H1 (cell line): ENCODE measurements at regions not wholly inside any gene's neighbourhood (a gene's known extent, or its start where the extent isn't known, plus 50 kb on each side); places are given as distances from the start of the nearest gene placed in this dataset.

ENCODE experiments used
- CTCF ChIA-PET: fragments of 300-600 bp; sonication (Branson Sonifier 250); formaldehyde crosslinking; loops from one replicate; lab custom pipeline; 2021; ENCODE audit not compliant: partially characterized antibody; lab: Charles Lee
- POLR2A ChIA-PET: fragments of 300-600 bp; sonication (Branson Sonifier 250); formaldehyde crosslinking; loops from one replicate; lab custom pipeline; 2021; ENCODE audit warnings: inconsistent platforms; ENCODE audit not compliant: partially characterized antibody; lab: Charles Lee
- DNase-seq, 2 experiments: peaks; one replicate each; pipeline versions ENCODE4 v3.0.0 to v3.0.0-alpha.2; 2010 to 2022; ENCODE audit warnings: low spot score in 2 of 2, low read depth in 1 of 2, mixed read lengths in 1 of 2
- FAIRE-seq: peaks from 2 replicates; lab custom pipeline; 2011; peaks lifted over from hg19 to GRCh38; lab: Jason Lieb, UNC
- H2AFZ ChIP-seq: 2 replicates; pipeline ENCODE4 v1.8.1; 2012; ENCODE audit warnings: low read length, inconsistent platforms
- H2AK5ac ChIP-seq: 2 replicates; pipeline ENCODE4 v1.6.1; 2013; ENCODE audit warnings: low read depth, low read length
- H2BK120ac ChIP-seq: replicated peaks from 2 replicates; pipeline ENCODE3; 2013; ENCODE audit warnings: low read depth, low read length, inconsistent platforms
- H2BK12ac ChIP-seq: 2 replicates; pipeline ENCODE4 v1.6.1; 2013; ENCODE audit warnings: low read depth, low read length
- H2BK15ac ChIP-seq: 2 replicates; pipeline ENCODE4 v1.6.1; 2013; ENCODE audit warnings: low read length
- H2BK20ac ChIP-seq: 2 replicates; pipeline ENCODE4 v1.6.1; 2013; ENCODE audit warnings: low read length
- H2BK5ac ChIP-seq: 2 replicates; pipeline ENCODE4 v1.6.1; 2013; ENCODE audit warnings: low read depth, low read length
- H3K14ac ChIP-seq: 2 replicates; pipeline ENCODE4 v1.6.1; 2013; ENCODE audit warnings: inconsistent platforms; ENCODE audit not compliant: insufficient read length
- H3K18ac ChIP-seq: 2 replicates; pipeline ENCODE4 v1.6.1; 2013; ENCODE audit warnings: low read length; ENCODE audit errors: extremely low read depth
- H3K23ac ChIP-seq: 2 replicates; pipeline ENCODE4 v1.6.1; 2013; ENCODE audit warnings: inconsistent platforms; ENCODE audit not compliant: insufficient read length
- H3K23me2 ChIP-seq: 2 replicates; pipeline ENCODE4 v1.6.1; 2013; ENCODE audit warnings: low read depth, low read length
- H3K27ac ChIP-seq: 2 replicates; pipeline ENCODE4 v1.6.1; 2011; ENCODE audit warnings: low read depth, low read length, inconsistent platforms
- H3K27me3 ChIP-seq, 4 experiments: replicated peaks in 1 of 4; 1 replicate in 1 of 4; 2 replicates in 3 of 4; pipeline versions ENCODE4 v1.6.1 to v1.8.1; 2011 to 2013; ENCODE audit warnings: low read length in 3 of 4, mild to moderate bottlenecking in 3 of 4, inconsistent platforms in 2 of 4, mixed read lengths in 2 of 4, moderate library complexity in 1 of 4; ENCODE audit not compliant: control insufficient read depth in 3 of 4, insufficient read depth in 3 of 4; ENCODE audit errors: extremely low read depth in 1 of 4
- H3K36me3 ChIP-seq, 4 experiments: 2 replicates each; pipeline versions ENCODE4 v1.6.1 to v1.8.1; 2011 to 2013; ENCODE audit warnings: mild to moderate bottlenecking in 4 of 4, low read length in 3 of 4, moderate library complexity in 2 of 4, control low read depth in 1 of 4, inconsistent platforms in 1 of 4; ENCODE audit not compliant: insufficient read depth in 4 of 4, control insufficient read depth in 2 of 4
- H3K4ac ChIP-seq: replicated peaks from 2 replicates; pipeline ENCODE3; 2013; ENCODE audit warnings: low read length, low read depth, mixed read lengths, inconsistent platforms; ENCODE audit not compliant: insufficient read length
- H3K4me1 ChIP-seq, 4 experiments: replicated peaks in 1 of 4; 1 replicate in 1 of 4; 2 replicates in 3 of 4; pipeline versions ENCODE4 v1.6.1 to v1.8.1; 2011 to 2013; ENCODE audit warnings: low read length in 3 of 4, inconsistent platforms in 2 of 4, mixed read lengths in 1 of 4; ENCODE audit not compliant: insufficient read depth in 4 of 4, control insufficient read depth in 3 of 4
- H3K4me2 ChIP-seq, 2 experiments: 2 replicates each; pipeline versions ENCODE4 v1.6.1 to v1.8.1; 2011 to 2013; ENCODE audit warnings: low read depth in 2 of 2, low read length in 2 of 2, control low read depth in 1 of 2, inconsistent platforms in 1 of 2, mild to moderate bottlenecking in 1 of 2; ENCODE audit not compliant: insufficient read depth in 1 of 2
- H3K4me3 ChIP-seq, 4 experiments: fragments of 200-600, 300-600 bp in 1 of 4; sonication (generic), shearing (Covaris generic), sonication (Bioruptor Twin) in 1 of 4; 2 replicates each; pipeline versions ENCODE4 v1.5.1 to v1.8.1; 2011 to 2016; ENCODE audit warnings: low read length in 4 of 4, low read depth in 3 of 4, control low read depth in 2 of 4, inconsistent platforms in 2 of 4, mild to moderate bottlenecking in 2 of 4, mixed read lengths in 1 of 4, moderate library complexity in 1 of 4; ENCODE audit not compliant: insufficient read depth in 2 of 4; ENCODE audit errors: extremely low read depth in 1 of 4
- H3K56ac ChIP-seq: replicated peaks from 2 replicates; pipeline ENCODE3; 2013; ENCODE audit warnings: low read depth, mild to moderate bottlenecking, mixed read lengths, low read length, inconsistent platforms; ENCODE audit not compliant: insufficient read length
- H3K79me1 ChIP-seq: 2 replicates; pipeline ENCODE4 v1.6.1; 2013; ENCODE audit warnings: low read depth, low read length, control low read depth
- H3K79me2 ChIP-seq, 2 experiments: 2 replicates each; pipeline versions ENCODE4 v1.6.1 to v1.8.1; 2012 to 2013; ENCODE audit warnings: low read length in 2 of 2, mild to moderate bottlenecking in 2 of 2, inconsistent platforms in 1 of 2; ENCODE audit not compliant: insufficient read depth in 2 of 2, control insufficient read depth in 1 of 2
- H3K9ac ChIP-seq, 4 experiments: replicated peaks in 1 of 4; 1 replicate in 1 of 4; 2 replicates in 3 of 4; pipeline versions ENCODE4 v1.6.1 to v1.8.1; 2011 to 2013; ENCODE audit warnings: low read depth in 3 of 4, low read length in 3 of 4, control low read depth in 2 of 4, mild to moderate bottlenecking in 2 of 4, moderate library complexity in 2 of 4, inconsistent platforms in 1 of 4; ENCODE audit errors: extremely low read depth in 1 of 4
- H3K9me3 ChIP-seq, 2 experiments: 2 replicates each; pipeline versions ENCODE4 v1.6.1 to v1.8.1; 2012 to 2013; ENCODE audit warnings: mild to moderate bottlenecking in 2 of 2, moderate library complexity in 2 of 2, control low read depth in 1 of 2, inconsistent platforms in 1 of 2, low read depth in 1 of 2, low read length in 1 of 2, mixed read lengths in 1 of 2; ENCODE audit not compliant: insufficient read depth in 2 of 2
- H4K20me1 ChIP-seq, 2 experiments: replicated peaks in 1 of 2; 2 replicates each; pipeline versions ENCODE3 to v1.8.1; 2011 to 2013; ENCODE audit warnings: inconsistent platforms in 2 of 2, low read length in 2 of 2, mild to moderate bottlenecking in 1 of 2; ENCODE audit not compliant: insufficient read depth in 2 of 2, control insufficient read depth in 1 of 2
- H4K5ac ChIP-seq: 2 replicates; pipeline ENCODE4 v1.6.1; 2013; ENCODE audit warnings: low read length, low read depth, mixed read lengths, inconsistent platforms; ENCODE audit not compliant: insufficient read length
- H4K8ac ChIP-seq: 2 replicates; pipeline ENCODE4 v1.8.0; 2013; ENCODE audit warnings: mild to moderate bottlenecking, moderate library complexity, low read length, inconsistent platforms; ENCODE audit not compliant: insufficient read depth; ENCODE audit errors: extremely low read depth
- H4K91ac ChIP-seq: replicated peaks from 2 replicates; pipeline ENCODE3; 2013; ENCODE audit warnings: low read length, mixed read lengths, inconsistent platforms; ENCODE audit not compliant: insufficient read length
- CBX8 ChIP-seq: fragments of 300-800, 300-1000 bp; sonication (generic); IDR thresholded peaks from 2 replicates; pipeline ENCODE4 v1.7.1; 2016; ENCODE audit warnings: low read depth, low read length, borderline replicate concordance
- GTF2F1 ChIP-seq: IDR thresholded peaks from 2 replicates; pipeline ENCODE4 v1.6.1; 2012; ENCODE audit warnings: low read depth, low read length, improper control_type of control experiment, borderline replicate concordance
- SIRT6 ChIP-seq: IDR thresholded peaks from one replicate; pipeline ENCODE4 v1.7.1; 2012; ENCODE audit warnings: low read length, inconsistent platforms
- SIX5 ChIP-seq: IDR thresholded peaks from 2 replicates; pipeline ENCODE4 v1.6.1; 2011; ENCODE audit warnings: mild to moderate bottlenecking, low read depth, low read length
- TBP ChIP-seq: IDR thresholded peaks from 2 replicates; pipeline ENCODE4 v1.6.1; 2011; ENCODE audit warnings: low read depth, low read length, improper control_type of control experiment
- WGBS, 2 experiments: shearing (Covaris generic) in 1 of 2; methylation state at CpG; one replicate each; pipeline versions ENCODE4 v1.1.6 to v1.1.7; 2013 to 2015; ENCODE audit warnings: low lambda C conversion rate in 2 of 2, mixed read lengths in 2 of 2, inconsistent platforms in 1 of 2, low coverage in 1 of 2, missing lambda C conversion rate in 1 of 2; ENCODE audit not compliant: insufficient replicate concordance in 2 of 2, insufficient coverage in 1 of 2, insufficient read length in 1 of 2; ENCODE audit errors: extremely low coverage in 1 of 2, missing lambda C conversion rate in 1 of 2; 5-methylcytosine and 5-hydroxymethylcytosine counted together

- H2BK12ac ChIP-seq, result no peak overlapping the region
- no peak overlapping the region for H3K56ac ChIP-seq
- H2AFZ ChIP-seq, result no peak overlapping the region
- no peak overlapping the region for H2BK15ac ChIP-seq
- CTCF ChIA-PET, result no interaction called here
- no peak for TF ChIP-seq GTF2F1
- no peak for TF ChIP-seq CBX8
- TF ChIP-seq SIRT6, result no peak
- no peak for TF ChIP-seq TBP
- no peak for TF ChIP-seq SIX5
- no peak overlapping the region for H3K4me2 ChIP-seq
- H3K14ac ChIP-seq, result no peak overlapping the region
- no peaks in the 10 kb centered on the region for H3K27me3 ChIP-seq
- H4K20me1 ChIP-seq, result no peaks in the 10 kb centered on the region
- no peaks in the 10 kb centered on the region for H3K36me3 ChIP-seq
- no peak overlapping the region for H3K4ac ChIP-seq
- no peak overlapping the region for H3K18ac ChIP-seq
- peaks cover under 1 to 2% of the 10 kb centered on the region in 2 experiments; a peak in 1 of 4 replicates for H3K9me3 ChIP-seq
- 92% methylated on average over 5 of the region's 5 CpGs; no CpG with 5 or more reads in 1 of the 2 experiments for WGBS, 2 experiments
- H4K8ac ChIP-seq, result no peak overlapping the region
- H2BK20ac ChIP-seq, result no peak overlapping the region
- H3K79me1 ChIP-seq, result no peaks in the 10 kb centered on the region
- H2AK5ac ChIP-seq, result no peak overlapping the region
- no peak overlapping the region for H4K91ac ChIP-seq
- H4K5ac ChIP-seq, result no peak overlapping the region
- POLR2A ChIA-PET, result no interaction called here
- H3K79me2 ChIP-seq, result no peaks in the 10 kb centered on the region
- H3K23me2 ChIP-seq, result no peaks in the 10 kb centered on the region
- no peak overlapping the region for H3K9ac ChIP-seq
- H3K23ac ChIP-seq, result no peak overlapping the region
- no peak for FAIRE-seq
- no peak for DNase-seq
- no peak overlapping the region for H3K4me3 ChIP-seq
- H2BK120ac ChIP-seq, result no peak overlapping the region
- H3K27ac ChIP-seq, result no peak overlapping the region
- no peaks in the 10 kb centered on the region for H3K4me1 ChIP-seq
- H2BK5ac ChIP-seq, result no peak overlapping the region
These were observed 721.0 kb downstream of the BCL11B start for GRCh38 chr14:98551028-98551427.
